ENCODE measurements at regions not wholly inside any gene's neighbourhood (a gene's known extent, or its start where the extent isn't known, plus 50 kb on each side); places are given as distances from the start of the nearest gene placed in this dataset.
"Not testable (repeated sequence)": the region's sequence is repeated elsewhere in the genome, so short reads cannot be mapped to it uniquely, and the experiment has no call there.

DNA sequence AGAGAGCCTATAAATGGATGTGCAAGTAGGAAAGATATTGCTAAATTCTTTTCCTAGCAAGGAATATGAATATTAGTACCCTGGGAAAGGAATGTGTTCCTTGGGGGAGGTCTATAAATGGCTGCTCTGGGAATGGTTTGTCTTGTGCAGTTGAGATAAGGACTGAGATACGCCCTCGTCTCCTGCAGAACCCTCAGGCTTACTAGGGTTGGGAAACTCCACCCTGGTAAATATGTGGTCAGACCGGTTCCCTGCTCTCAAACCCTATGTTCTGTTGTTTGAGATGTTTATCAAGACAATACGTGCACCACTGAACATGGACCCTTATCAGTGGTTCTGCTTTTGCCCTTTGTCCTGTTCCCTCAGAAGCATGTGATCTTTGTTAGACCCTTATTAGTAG lies 1698.9 kb downstream of the GRIK2 start:
- TF ChIP-seq POLR2A (IDR thresholded peaks at IDR 0.05); EP300 (IDR thresholded peaks at IDR 0.05; ENCODE audit: low read depth); POLR2AphosphoS5 (IDR thresholded peaks at IDR 0.05): not testable (repeated sequence)
- TF ChIP-seq, protein P1, sequence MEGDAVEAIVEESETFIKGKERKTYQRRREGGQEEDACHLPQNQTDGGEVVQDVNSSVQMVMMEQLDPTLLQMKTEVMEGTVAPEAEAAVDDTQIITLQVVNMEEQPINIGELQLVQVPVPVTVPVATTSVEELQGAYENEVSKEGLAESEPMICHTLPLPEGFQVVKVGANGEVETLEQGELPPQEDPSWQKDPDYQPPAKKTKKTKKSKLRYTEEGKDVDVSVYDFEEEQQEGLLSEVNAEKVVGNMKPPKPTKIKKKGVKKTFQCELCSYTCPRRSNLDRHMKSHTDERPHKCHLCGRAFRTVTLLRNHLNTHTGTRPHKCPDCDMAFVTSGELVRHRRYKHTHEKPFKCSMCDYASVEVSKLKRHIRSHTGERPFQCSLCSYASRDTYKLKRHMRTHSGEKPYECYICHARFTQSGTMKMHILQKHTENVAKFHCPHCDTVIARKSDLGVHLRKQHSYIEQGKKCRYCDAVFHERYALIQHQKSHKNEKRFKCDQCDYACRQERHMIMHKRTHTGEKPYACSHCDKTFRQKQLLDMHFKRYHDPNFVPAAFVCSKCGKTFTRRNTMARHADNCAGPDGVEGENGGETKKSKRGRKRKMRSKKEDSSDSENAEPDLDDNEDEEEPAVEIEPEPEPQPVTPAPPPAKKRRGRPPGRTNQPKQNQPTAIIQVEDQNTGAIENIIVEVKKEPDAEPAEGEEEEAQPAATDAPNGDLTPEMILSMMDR (IDR thresholded peaks at IDR 0.05): not testable (repeated sequence)
